Natural killer cell treated with Interleukin-12 subunit alpha and Interleukin-12 subunit beta and Interleukin-15 and Interleukin-18, amount 100 ng/mL, for 72 hours (primary cell): ENCODE measurements at regions not wholly inside any gene's neighbourhood (a gene's known extent, or its start where the extent isn't known, plus 50 kb on each side); places are given as distances from the start of the nearest gene placed in this dataset.
"Not testable (repeated sequence)": the region's sequence is repeated elsewhere in the genome, so short reads cannot be mapped to it uniquely, and the experiment has no call there.

Experiments used
- ATAC-seq, 2 donors: fragments of 150-1000 bp; cut with Tn5 transposase in 1 of 2; sonication (Bioruptor Pico), chemical (Tn5 transposase) in 1 of 2; 2 replicates each; pipeline ENCODE4 v1.10.0; 2021
- DNase-seq: peaks from one replicate; pipeline ENCODE4 v3.0.0; 2022; ENCODE audit warnings: low spot score
- H3K27ac Mint-ChIP-seq, 2 donors: 1 replicate in 1 of 2; 2 replicates in 1 of 2; pipeline ENCODE4 v1.8.0; 2022; ENCODE audit warnings: mixed read lengths in 2 of 2, mild to moderate bottlenecking in 1 of 2, moderate library complexity in 1 of 2
- H3K27me3 Mint-ChIP-seq, 2 donors: 1 replicate in 1 of 2; 2 replicates in 1 of 2; pipeline ENCODE4 v1.8.0; 2022; ENCODE audit warnings: mixed read lengths in 2 of 2
- H3K36me3 Mint-ChIP-seq: one replicate; pipeline ENCODE4 v1.8.0; 2022; ENCODE audit warnings: mixed read lengths
- H3K4me1 Mint-ChIP-seq, 2 donors: 1 replicate in 1 of 2; 2 replicates in 1 of 2; pipeline ENCODE4 v1.8.0; 2022; ENCODE audit warnings: low read depth in 2 of 2, mixed read lengths in 2 of 2, mild to moderate bottlenecking in 1 of 2
- H3K4me3 Mint-ChIP-seq: one replicate; pipeline ENCODE4 v1.8.0; 2022; ENCODE audit warnings: mixed read lengths
- H3K9me3 Mint-ChIP-seq: 2 replicates; pipeline ENCODE4 v1.8.0; 2022; ENCODE audit warnings: mixed read lengths

DNA sequence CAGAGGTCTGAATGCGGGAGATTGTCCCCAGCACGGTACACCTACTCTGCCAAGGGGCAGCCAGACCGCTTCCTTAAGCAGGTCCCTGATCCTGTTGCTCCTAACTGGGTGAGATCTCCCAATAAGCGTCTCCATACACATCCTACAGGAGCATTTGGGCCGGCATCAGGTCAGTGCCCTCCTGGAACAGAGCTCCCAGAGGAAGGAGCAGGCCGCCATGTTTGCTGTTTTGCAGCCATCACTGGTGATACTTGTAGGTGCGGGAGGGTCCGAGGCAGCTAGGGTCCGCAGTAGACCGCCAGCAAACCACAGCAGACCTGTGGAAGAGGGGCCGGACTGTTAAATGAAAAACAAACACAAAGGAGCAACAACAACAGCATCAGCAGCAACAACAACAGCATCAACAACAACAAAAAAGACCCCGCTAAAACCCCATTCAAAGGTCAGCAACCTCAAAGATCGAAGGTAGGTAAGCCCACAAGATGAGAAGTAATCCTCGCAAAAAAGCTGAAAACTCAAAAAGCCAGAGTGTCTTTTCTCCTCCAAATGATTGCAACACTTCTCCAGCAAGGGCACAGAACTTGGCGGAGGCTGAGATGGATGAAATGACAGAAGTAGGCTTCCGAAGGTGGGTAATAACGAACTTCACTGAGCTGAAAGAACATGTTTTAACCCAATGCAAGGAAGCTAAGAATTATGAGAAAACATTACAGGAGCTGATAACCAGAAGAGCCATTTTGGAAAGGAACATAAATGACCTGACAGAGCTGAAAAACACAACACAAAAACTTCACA lies 79.0 kb upstream of the CDH7 start:
- no peak for ATAC-seq
- DNase-seq: no peak
- H3K9me3 Mint-ChIP-seq: peaks cover 22% of the 10 kb centered on the region
- no peaks in the 10 kb centered on the region for H3K4me1 Mint-ChIP-seq
- H3K27ac Mint-ChIP-seq: no peak overlapping the region
- no peaks in the 10 kb centered on the region for H3K27me3 Mint-ChIP-seq
- peaks cover 25% of the 10 kb centered on the region for H3K36me3 Mint-ChIP-seq
- no peak overlapping the region for H3K4me3 Mint-ChIP-seq

- H3K4me1 Mint-ChIP-seq, ATAC-seq: not testable (repeated sequence)
- H3K36me3 Mint-ChIP-seq: peaks cover 25% of the 10 kb centered on the region
Measured at GRCh38 chr18:65670145-65670544, 80.7 kb upstream of the CDH7 start.

DNA sequence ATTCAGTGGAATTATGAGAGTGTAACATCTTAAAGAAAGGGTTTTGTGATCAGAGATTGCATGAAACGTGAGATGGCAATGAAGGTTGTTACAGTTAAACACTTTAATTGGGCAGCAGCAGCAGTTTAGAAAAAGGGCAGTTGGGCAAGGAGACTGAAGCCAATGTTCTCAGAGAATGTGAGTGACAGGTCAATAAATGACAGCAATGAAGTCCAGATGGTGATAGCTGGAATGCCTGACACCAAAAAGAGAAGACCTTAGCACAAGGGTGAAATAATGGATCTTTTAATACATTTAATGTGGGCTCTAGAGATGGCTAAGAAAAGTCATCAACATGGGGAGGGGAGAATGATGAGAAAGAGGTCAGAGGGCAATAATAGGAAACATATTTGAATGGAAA lies 89.4 kb upstream of the CDH7 start:
- ATAC-seq (no peak), DNase-seq (no peak)
- peaks cover 24% of the 10 kb centered on the region for H3K9me3 Mint-ChIP-seq
- H3K27ac Mint-ChIP-seq: no peak overlapping the region
- H3K36me3 Mint-ChIP-seq: peaks cover 4% of the 10 kb centered on the region
- no peaks in the 10 kb centered on the region for H3K4me1 Mint-ChIP-seq
- no peak overlapping the region for H3K4me3 Mint-ChIP-seq
- H3K27me3 Mint-ChIP-seq: no peaks in the 10 kb centered on the region

More at GRCh38 chr18:65670145-65670544, 80.7 kb upstream of the CDH7 start:
- H3K27me3 Mint-ChIP-seq, DNase-seq, H3K4me3 Mint-ChIP-seq, H3K27ac Mint-ChIP-seq: not testable (repeated sequence)
- H3K9me3 Mint-ChIP-seq: peaks cover 22% of the 10 kb centered on the region

DNA sequence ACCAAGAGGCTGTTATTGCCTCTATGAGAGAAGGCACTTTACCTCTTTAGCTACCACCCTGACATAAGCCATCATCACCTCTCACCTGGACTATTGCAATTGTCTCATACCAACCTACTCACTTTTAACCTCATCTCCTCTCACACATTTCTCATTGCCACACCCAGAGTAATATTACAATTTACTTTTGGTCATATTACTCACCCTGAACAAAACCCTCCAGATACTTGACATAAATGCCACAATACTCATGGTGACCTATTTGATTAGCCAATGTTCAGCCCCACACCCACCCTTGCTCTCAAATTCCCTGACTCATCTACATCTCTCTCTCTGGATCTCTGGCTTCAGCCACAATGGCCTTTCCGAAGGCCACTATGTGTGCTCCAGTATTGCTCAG lies 90.9 kb upstream of the CDH7 start:
- ATAC-seq (no peak), DNase-seq (no peak)
- no peak overlapping the region for H3K4me3 Mint-ChIP-seq
- H3K36me3 Mint-ChIP-seq: peaks cover 4% of the 10 kb centered on the region
- H3K9me3 Mint-ChIP-seq: peaks cover 25% of the 10 kb centered on the region
- H3K27ac Mint-ChIP-seq: no peak overlapping the region
- no peaks in the 10 kb centered on the region for H3K27me3 Mint-ChIP-seq
- no peaks in the 10 kb centered on the region for H3K4me1 Mint-ChIP-seq

GRCh38 chr18:65659312-65659711 lies 91.5 kb upstream of the CDH7 start:
- no peak for ATAC-seq
- no peak overlapping the region for H3K4me3 Mint-ChIP-seq
- H3K27ac Mint-ChIP-seq: no peak overlapping the region
- H3K27me3 Mint-ChIP-seq: no peaks in the 10 kb centered on the region
- H3K36me3 Mint-ChIP-seq: peaks cover 4% of the 10 kb centered on the region
- no peak for DNase-seq
- H3K9me3 Mint-ChIP-seq: peaks cover 25% of the 10 kb centered on the region
- no peaks in the 10 kb centered on the region for H3K4me1 Mint-ChIP-seq

DNA sequence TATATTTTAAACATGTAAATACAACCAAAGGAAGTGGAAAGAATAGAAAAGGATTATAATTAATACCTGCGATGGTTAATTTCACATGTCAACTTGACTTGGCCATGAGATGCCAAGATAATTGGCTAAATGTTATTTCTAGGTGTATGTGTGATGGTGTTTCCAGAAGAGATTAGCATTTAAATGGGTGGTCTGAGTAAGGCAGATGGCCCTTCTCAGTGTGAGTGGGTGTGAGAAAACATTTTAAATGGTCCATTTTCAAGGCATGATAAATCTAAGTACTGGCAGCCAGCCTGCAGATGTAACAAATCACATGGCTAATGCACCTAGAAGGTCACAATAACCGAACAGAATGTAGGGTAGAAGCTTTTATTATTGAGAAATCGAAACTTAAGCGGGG lies 99.6 kb upstream of the CDH7 start:
- Mint-ChIP-seq H3K4me1 (no peaks in the 10 kb centered on the region), H3K27me3 (no peaks in the 10 kb centered on the region), H3K36me3 (no peaks in the 10 kb centered on the region), H3K9me3 (peaks cover 5% of the 10 kb centered on the region), H3K4me3 (no peak overlapping the region), H3K27ac (no peak overlapping the region)
- no peak for DNase-seq
- ATAC-seq: no peak

- Mint-ChIP-seq H3K9me3 (peaks cover 5% of the 10 kb centered on the region), H3K4me1 (no peaks in the 10 kb centered on the region), H3K4me3 (no peak overlapping the region), H3K27ac (no peak overlapping the region), H3K36me3 (no peaks in the 10 kb centered on the region), H3K27me3 (no peaks in the 10 kb centered on the region)
- DNase-seq (no peak), ATAC-seq (no peak)
Measured at GRCh38 chr18:65632236-65632635, 118.6 kb upstream of the CDH7 start.

- H3K36me3 Mint-ChIP-seq: peaks cover 3% of the 10 kb centered on the region
- no peaks in the 10 kb centered on the region for H3K4me1 Mint-ChIP-seq
- peaks cover 9% of the 10 kb centered on the region for H3K9me3 Mint-ChIP-seq
- ATAC-seq (no peak), DNase-seq (no peak)
- no peak overlapping the region for H3K27ac Mint-ChIP-seq
- H3K4me3 Mint-ChIP-seq: no peak overlapping the region
- H3K27me3 Mint-ChIP-seq: no peaks in the 10 kb centered on the region
Measured at GRCh38 chr18:65631766-65632165, 119.0 kb upstream of the CDH7 start.

- H3K27ac Mint-ChIP-seq: no peak overlapping the region
- H3K4me1 Mint-ChIP-seq: no peaks in the 10 kb centered on the region
- DNase-seq: no peak
- H3K36me3 Mint-ChIP-seq: peaks cover 4% of the 10 kb centered on the region
- ATAC-seq: no peak
- H3K4me3 Mint-ChIP-seq: no peak overlapping the region
- no peaks in the 10 kb centered on the region for H3K27me3 Mint-ChIP-seq
- peaks cover 16% of the 10 kb centered on the region for H3K9me3 Mint-ChIP-seq
Measured at GRCh38 chr18:65628390-65628789, 122.4 kb upstream of the CDH7 start.

DNA sequence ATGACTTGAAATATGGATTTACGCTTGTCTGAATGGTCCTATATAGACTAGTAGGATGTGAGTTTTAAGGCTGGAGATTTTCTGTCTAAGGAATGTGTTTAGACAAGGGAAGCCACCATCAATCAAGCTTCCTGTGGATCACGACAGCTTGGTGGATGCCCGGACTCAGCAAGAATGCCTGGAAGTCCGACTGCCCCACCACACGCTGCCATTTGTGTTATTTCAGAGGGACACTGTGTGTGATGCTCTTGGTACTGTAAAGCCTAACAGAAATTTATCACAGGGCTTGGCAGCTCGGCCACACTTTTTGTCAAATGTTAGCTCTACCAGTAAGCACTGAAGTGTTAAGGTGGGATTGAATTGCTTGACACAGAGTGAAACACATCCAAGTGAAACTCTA lies 127.1 kb upstream of the CDH7 start:
- no peaks in the 10 kb centered on the region for H3K4me1 Mint-ChIP-seq
- H3K27ac Mint-ChIP-seq: no peak overlapping the region
- no peak overlapping the region for H3K4me3 Mint-ChIP-seq
- peaks cover 12% of the 10 kb centered on the region for H3K36me3 Mint-ChIP-seq
- DNase-seq: no peak
- H3K27me3 Mint-ChIP-seq: no peaks in the 10 kb centered on the region
- H3K9me3 Mint-ChIP-seq: peaks cover 31% of the 10 kb centered on the region
- no peak for ATAC-seq

DNA sequence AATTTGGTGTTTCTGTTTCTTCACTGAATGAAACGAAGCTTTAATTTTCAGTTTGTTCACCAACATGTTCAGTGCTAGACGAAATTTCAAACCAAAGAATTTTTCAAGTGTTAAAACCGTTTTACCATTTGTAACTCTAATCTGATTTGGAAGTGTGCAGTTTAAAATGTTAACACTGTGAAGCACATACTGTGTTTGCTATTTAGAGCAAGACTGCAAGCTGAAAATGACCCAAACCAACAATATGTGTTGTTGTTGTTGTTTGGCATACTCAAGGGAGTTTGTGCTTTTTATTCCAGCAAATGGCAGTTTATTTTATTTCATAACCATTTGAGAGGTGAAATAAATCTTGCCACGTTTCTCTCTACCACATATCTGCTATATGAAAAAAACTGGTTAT lies 128.4 kb upstream of the CDH7 start:
- ATAC-seq: no peak
- no peaks in the 10 kb centered on the region for H3K27me3 Mint-ChIP-seq
- no peak overlapping the region for H3K27ac Mint-ChIP-seq
- H3K4me3 Mint-ChIP-seq: no peak overlapping the region
- no peak for DNase-seq
- peaks cover 38% of the 10 kb centered on the region for H3K9me3 Mint-ChIP-seq
- no peaks in the 10 kb centered on the region for H3K4me1 Mint-ChIP-seq
- peaks cover 12% of the 10 kb centered on the region for H3K36me3 Mint-ChIP-seq

DNA sequence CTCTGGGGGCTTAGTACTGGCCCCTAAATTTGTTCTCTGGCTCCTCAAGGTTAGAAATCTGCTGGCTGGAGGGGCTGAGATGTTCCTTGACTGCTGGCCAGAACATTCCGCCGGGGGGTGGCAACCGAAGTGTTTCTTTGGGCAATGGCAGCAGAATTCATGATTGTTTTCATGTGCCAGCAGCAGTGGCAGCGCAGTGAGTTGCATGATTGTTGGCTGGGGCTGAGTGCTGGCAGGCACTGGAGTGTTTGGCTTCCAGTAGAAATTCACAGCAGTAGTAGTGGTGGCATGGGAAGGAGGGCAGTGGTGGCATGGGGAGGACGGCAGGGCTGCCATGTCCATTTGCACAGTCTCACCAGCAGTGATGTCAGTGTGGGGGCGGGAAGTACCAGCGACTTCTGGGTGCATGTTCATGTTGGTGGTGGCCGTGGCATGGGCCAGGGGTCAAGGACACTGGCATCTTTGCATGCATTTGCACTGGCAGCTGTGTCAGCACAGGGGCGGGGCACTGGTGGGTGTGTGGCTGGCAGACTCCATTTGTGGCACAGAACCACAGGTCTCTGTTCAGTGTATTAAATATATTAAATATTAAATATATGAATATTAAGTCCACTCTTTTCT lies 130.6 kb upstream of the CDH7 start:
- DNase-seq: no peak
- H3K36me3 Mint-ChIP-seq: peaks cover 8% of the 10 kb centered on the region
- no peak overlapping the region for H3K27ac Mint-ChIP-seq
- H3K4me1 Mint-ChIP-seq: no peaks in the 10 kb centered on the region
- ATAC-seq: no peak
- no peak overlapping the region for H3K4me3 Mint-ChIP-seq
- H3K27me3 Mint-ChIP-seq: no peaks in the 10 kb centered on the region
- peaks cover 35% of the 10 kb centered on the region for H3K9me3 Mint-ChIP-seq

GRCh38 chr18:65610939-65611338 lies 139.9 kb upstream of the CDH7 start:
- ATAC-seq: no peak
- peaks cover 13% of the 10 kb centered on the region for H3K9me3 Mint-ChIP-seq
- H3K4me1 Mint-ChIP-seq: no peaks in the 10 kb centered on the region

GRCh38 chr18:65608471-65608870 lies 142.3 kb upstream of the CDH7 start:
- H3K9me3 Mint-ChIP-seq: peaks cover 23% of the 10 kb centered on the region
- H3K4me3 Mint-ChIP-seq: no peak overlapping the region

More at GRCh38 chr18:65610939-65611338, 139.9 kb upstream of the CDH7 start:
- H3K27me3 Mint-ChIP-seq: no peaks in the 10 kb centered on the region
- H3K4me3 Mint-ChIP-seq: no peak overlapping the region
- peaks cover 5% of the 10 kb centered on the region for H3K36me3 Mint-ChIP-seq
- no peak for DNase-seq
- no peak overlapping the region for H3K27ac Mint-ChIP-seq

More at GRCh38 chr18:65608471-65608870, 142.3 kb upstream of the CDH7 start:
- Mint-ChIP-seq H3K27me3 (no peaks in the 10 kb centered on the region), H3K27ac (no peak overlapping the region), H3K36me3 (peaks cover 5% of the 10 kb centered on the region), H3K4me1 (no peaks in the 10 kb centered on the region)
- ATAC-seq: no peak
- DNase-seq: no peak
